ENCODE measurements at regions not wholly inside any gene's neighbourhood (a gene's known extent, or its start where the extent isn't known, plus 50 kb on each side); places are given as distances from the start of the nearest gene placed in this dataset.

GRCh38 chr9:30944741-30945280 is 1439.6 kb upstream of the ACO1 start:
- DNase-seq (ENCODE audit: extremely low read depth in 1 of 4, low spot score in 3 of 4) (no peak), FAIRE-seq (no peak), ATAC-seq (no peak)
- no peak overlapping the region for H3K4me2 ChIP-seq (ENCODE audit: insufficient read depth, low read length)
- POLR2A ChIA-PET = no interaction called here
- H3K27ac ChIP-seq (ENCODE audit: extremely low read depth, low read depth, low read length) = no peak overlapping the region
- CTCF ChIA-PET (ENCODE audit: low intra/inter-chr PET ratio) = no interaction called here
- no peaks in the 10 kb centered on the region for H3K4me1 ChIP-seq (replicated peaks in 1 of 2; ENCODE audit: control insufficient read depth in 2 of 2, insufficient read depth in 2 of 2, low read length in 2 of 2)
- H2AFZ ChIP-seq (ENCODE audit: low read depth, low read length) = no peak overlapping the region
- H3K9me1 ChIP-seq (ENCODE audit: control insufficient read depth, insufficient read depth, low read length) = no peaks in the 10 kb centered on the region
- no peaks in the 10 kb centered on the region for H4K20me1 ChIP-seq (replicated peaks; ENCODE audit: control insufficient read depth, insufficient read depth, low read length)
- no peaks in the 10 kb centered on the region for H3K27me3 ChIP-seq (ENCODE audit: control insufficient read depth in 2 of 2, insufficient read depth in 2 of 2, low read length in 2 of 2)
- H3K4me3 ChIP-seq = no peak overlapping the region
- no peaks in the 10 kb centered on the region for H3K36me3 ChIP-seq (ENCODE audit: control insufficient read depth, insufficient read depth, low read length)
- no peaks in the 10 kb centered on the region for H3K9me3 ChIP-seq (replicated peaks; ENCODE audit: control insufficient read depth, insufficient read depth, low read depth, low read length)
- no peaks in the 10 kb centered on the region for H3K79me2 ChIP-seq (ENCODE audit: control insufficient read depth, insufficient read depth, low read length)
- in situ Hi-C loops (cut with MboI) (no loop called here), intact Hi-C loops (cut with micrococcal nuclease) (no loop called here)
- no TSS peak for BruUV-seq (replicated peaks)
- no CpG with 5 or more reads among the region's 12 CpGs for WGBS (ENCODE audit: insufficient coverage, low coverage, missing lambda C conversion rate)
- no peak overlapping the region for H3K9ac ChIP-seq (ENCODE audit: insufficient read depth in 1 of 2, low read depth in 2 of 2, low read length in 2 of 2)
- TF ChIP-seq BHLHE40 (IDR thresholded peaks at IDR 0.05; ENCODE audit: low read length) (no peak), HOXB6 (CRISPR knock-in tag; IDR thresholded peaks at IDR 0.05; ENCODE audit: borderline replicate concordance) (no peak), SNIP1 (IDR thresholded peaks at IDR 0.05; ENCODE audit: low read depth) (no peak), ETS2 (tag; IDR thresholded peaks at IDR 0.05; ENCODE audit: borderline replicate concordance, poor library complexity, severe bottlenecking) (no peak), NFATC3 (IDR thresholded peaks at IDR 0.05) (no peak), CREM (IDR thresholded peaks at IDR 0.05; ENCODE audit: low read depth) (no peak), ZNF398 (CRISPR knock-in tag; IDR thresholded peaks at IDR 0.05) (no peak), ZBTB49 (CRISPR knock-in tag; IDR thresholded peaks at IDR 0.05; ENCODE audit: borderline replicate concordance) (no peak), ZNF609 (CRISPR knock-in tag; IDR thresholded peaks at IDR 0.05; ENCODE audit: borderline replicate concordance) (no peak), NKRF (IDR thresholded peaks at IDR 0.05; ENCODE audit: borderline replicate concordance) (no peak)

Measured in K562 (cell line).